CD1c-positive myeloid dendritic cell (primary cell): ENCODE measurements at regions not wholly inside any gene's neighbourhood (a gene's known extent, or its start where the extent isn't known, plus 50 kb on each side); places are given as distances from the start of the nearest gene placed in this dataset.
"Not testable (repeated sequence)": the region's sequence is repeated elsewhere in the genome, so short reads cannot be mapped to it uniquely, and the experiment has no call there.

ENCODE experiments used
- DNase-seq: peaks from one replicate; pipeline ENCODE4 v3.0.0-alpha.2; 2016; ENCODE audit errors: extremely low spot score

- no peak for DNase-seq
These were observed 276.9 kb upstream of the TACR3 start for GRCh38 chr4:103996637-103997036.

GRCh38 chr4:103996064-103996463, 276.3 kb upstream of the TACR3 start:
- no peak for DNase-seq

GRCh38 chr4:103994059-103994458, 274.3 kb upstream of the TACR3 start:
- no peak for DNase-seq

GRCh38 chr4:103982454-103982853, 262.7 kb upstream of the TACR3 start:
- DNase-seq, result no peak

- DNase-seq, result no peak
These were observed 228.6 kb upstream of the TACR3 start for GRCh38 chr4:103948244-103949018.

GRCh38 chr4:103947617-103948016, 227.8 kb upstream of the TACR3 start:
- no peak for DNase-seq

GRCh38 chr4:103946621-103947268, 227.0 kb upstream of the TACR3 start:
- not testable (repeated sequence) for DNase-seq

- no peak for DNase-seq
These were observed 218.7 kb upstream of the TACR3 start for GRCh38 chr4:103938488-103938887.

GRCh38 chr4:103936653-103937145, 216.9 kb upstream of the TACR3 start:
- DNase-seq, result no peak

- DNase-seq, result peak; percentile 57
These were observed 214.5 kb upstream of the TACR3 start for GRCh38 chr4:103934178-103934789.

GRCh38 chr4:103928370-103928769, 208.6 kb upstream of the TACR3 start:
- no peak for DNase-seq

- no peak for DNase-seq
These were observed 203.8 kb upstream of the TACR3 start for GRCh38 chr4:103923551-103923950.

- no peak for DNase-seq
These were observed 198.4 kb upstream of the TACR3 start for GRCh38 chr4:103918214-103918613.

- DNase-seq, result no peak
These were observed 195.6 kb upstream of the TACR3 start for GRCh38 chr4:103915224-103915869.

GRCh38 chr4:103907414-103907813, 187.6 kb upstream of the TACR3 start:
- DNase-seq, result no peak

- DNase-seq, result no peak
These were observed 184.3 kb upstream of the TACR3 start for GRCh38 chr4:103904123-103904522.

- DNase-seq, result no peak
These were observed 182.9 kb upstream of the TACR3 start for GRCh38 chr4:103902730-103903129.

GRCh38 chr4:103895876-103896465, 176.2 kb upstream of the TACR3 start:
- no peak for DNase-seq

- DNase-seq, result no peak
These were observed 172.8 kb upstream of the TACR3 start for GRCh38 chr4:103892586-103892985.

GRCh38 chr4:103887191-103887590, 167.4 kb upstream of the TACR3 start:
- DNase-seq, result no peak

GRCh38 chr4:103885152-103885551, 165.4 kb upstream of the TACR3 start:
- DNase-seq, result no peak

GRCh38 chr4:103867311-103867710, 147.5 kb upstream of the TACR3 start:
- no peak for DNase-seq
